SK-N-SH treated with all-trans-retinoic acid at 6 μM for 48 hours (cell line): ENCODE measurements at regions not wholly inside any gene's neighbourhood (a gene's known extent, or its start where the extent isn't known, plus 50 kb on each side); places are given as distances from the start of the nearest gene placed in this dataset.

Source experiments
- ATAC-seq: fragments of 200-7000 bp; cut with Tn5 transposase; 3 replicates; pipeline ENCODE4 v1.9.1; 2020; ENCODE audit warnings: mild to moderate bottlenecking, moderate library complexity
- BACH2 ChIP-seq: fragments of 250-450 bp; sonication (Bioruptor Pico); IDR thresholded peaks from 2 replicates; pipeline ENCODE4 v1.9.0; 2021; ENCODE audit warnings: mild to moderate bottlenecking, borderline replicate concordance
- ESRRG ChIP-seq: fragments of 250-450 bp; sonication (Bioruptor Pico); IDR thresholded peaks from 2 replicates; pipeline ENCODE4 v1.6.1; 2021; ENCODE audit warnings: mild to moderate bottlenecking
- GLIS3 ChIP-seq: fragments of 250-450 bp; sonication (Bioruptor Pico); IDR thresholded peaks from 2 replicates; pipeline ENCODE4 v1.5.0; 2020; ENCODE audit warnings: mild to moderate bottlenecking, moderate library complexity
- ISL1 ChIP-seq: fragments of 250-450 bp; sonication (Bioruptor Pico); IDR thresholded peaks from 2 replicates; pipeline ENCODE4 v2.1.2; 2022; ENCODE audit warnings: mild to moderate bottlenecking, moderate library complexity
- PPARA ChIP-seq: fragments of 250-450 bp; sonication (Bioruptor Pico); IDR thresholded peaks from 2 replicates; pipeline ENCODE4 v1.5.0; 2020; ENCODE audit warnings: mild to moderate bottlenecking, borderline replicate concordance
- RARB ChIP-seq: fragments of 250-450 bp; sonication (Bioruptor Pico); IDR thresholded peaks from 2 replicates; pipeline ENCODE4 v1.8.0; 2021; ENCODE audit warnings: mild to moderate bottlenecking, moderate library complexity
- SNAI2 ChIP-seq: fragments of 250-450 bp; sonication (Bioruptor Pico); IDR thresholded peaks from 2 replicates; pipeline ENCODE4 v1.5.0; 2020; ENCODE audit warnings: mild to moderate bottlenecking, moderate library complexity
- TOX ChIP-seq: fragments of 250-450 bp; sonication (Bioruptor Pico); IDR thresholded peaks from 2 replicates; pipeline ENCODE4 v1.8.0; 2021; ENCODE audit warnings: mild to moderate bottlenecking, moderate library complexity, borderline replicate concordance
- ZC3H10 ChIP-seq: fragments of 250-450 bp; sonication (Bioruptor Pico); IDR thresholded peaks from 2 replicates; pipeline ENCODE4 v1.5.1; 2021; ENCODE audit warnings: mild to moderate bottlenecking, moderate library complexity
- ZFP3 ChIP-seq: fragments of 250-450 bp; sonication (Bioruptor Pico); IDR thresholded peaks from 2 replicates; pipeline ENCODE4 v1.5.0; 2020; ENCODE audit warnings: mild to moderate bottlenecking, moderate library complexity
- ZFP30 ChIP-seq: fragments of 450-650 bp; formaldehyde crosslinking; IDR thresholded peaks from 2 replicates; pipeline ENCODE4 v1.5.0; 2022; ENCODE audit warnings: mild to moderate bottlenecking, moderate library complexity
- ZNF70 ChIP-seq: fragments of 450-650 bp; formaldehyde crosslinking; IDR thresholded peaks from 2 replicates; pipeline ENCODE4 v1.5.0; 2020; ENCODE audit warnings: mild to moderate bottlenecking, moderate library complexity
- TF ChIP-seq, protein P1 (sequence below): fragments of 250-450 bp; sonication (Bioruptor Pico); IDR thresholded peaks from 2 replicates; pipeline ENCODE4 v1.5.1; 2021; ENCODE audit warnings: mild to moderate bottlenecking, moderate library complexity
- TF ChIP-seq, protein P2 (sequence below): fragments of 250-450 bp; sonication (Bioruptor Pico); IDR thresholded peaks from 2 replicates; pipeline ENCODE4 v1.5.0; 2020; ENCODE audit warnings: mild to moderate bottlenecking, moderate library complexity
- TF ChIP-seq, protein P3 (sequence below): fragments of 250-450 bp; sonication (Bioruptor Pico); IDR thresholded peaks from 2 replicates; pipeline ENCODE4 v1.8.0; 2020; ENCODE audit warnings: mild to moderate bottlenecking, moderate library complexity, borderline replicate concordance
- TF ChIP-seq, protein P4 (sequence below): fragments of 250-450 bp; sonication (Bioruptor Pico); IDR thresholded peaks from 2 replicates; pipeline ENCODE4 v1.5.1; 2020; ENCODE audit warnings: low read depth, mild to moderate bottlenecking, moderate library complexity

DNA sequence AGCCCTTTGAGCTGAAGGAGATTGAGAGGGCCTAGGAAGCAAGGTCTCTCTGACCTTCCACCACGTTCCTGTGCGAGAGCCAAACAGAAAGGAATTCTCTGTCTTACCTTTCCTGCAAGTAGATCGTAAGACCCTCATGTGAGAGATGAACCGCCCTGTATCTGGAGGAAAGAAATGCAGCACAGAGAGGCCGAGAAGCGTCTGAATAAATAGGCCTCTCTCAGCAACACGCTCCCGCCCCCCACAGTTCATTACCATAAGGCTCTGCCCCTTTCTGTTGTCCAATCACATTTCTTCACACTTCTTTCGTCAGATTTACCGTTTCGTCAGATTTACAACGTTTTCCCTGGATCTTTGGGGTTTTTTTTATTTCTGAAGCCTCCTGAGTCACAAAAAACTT lies 90.3 kb downstream of the BLID start:
- ATAC-seq = no peak
- no peak for TF ChIP-seq RARB (CRISPR knock-in tag)
- no peak for TF ChIP-seq TOX (CRISPR knock-in tag)
- TF ChIP-seq ESRRG (CRISPR knock-in tag) = no peak

DNA sequence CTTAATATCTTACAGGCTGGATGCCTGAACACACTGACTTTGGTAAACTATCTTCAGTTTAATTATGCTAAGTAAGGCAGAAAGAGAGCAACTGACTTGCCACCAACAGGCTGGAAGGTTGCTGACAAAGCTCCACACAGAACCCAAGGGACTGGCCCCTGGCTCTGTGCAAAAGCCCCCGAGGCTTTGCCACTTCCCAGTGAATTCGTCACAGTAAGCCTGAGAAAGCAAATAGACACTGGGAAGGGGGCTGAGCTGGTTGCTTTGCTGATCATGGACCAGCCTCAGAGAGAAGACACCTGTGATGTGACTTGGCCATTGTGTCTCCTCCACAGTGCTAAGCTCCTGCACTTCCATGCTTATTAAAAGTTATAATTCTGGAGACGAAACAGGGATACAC lies 91.7 kb downstream of the BLID start:
- no peak for TF ChIP-seq ISL1 (CRISPR knock-in tag)
- no peak for TF ChIP-seq ZFP3 (CRISPR knock-in tag)
- no peak for TF ChIP-seq ESRRG (CRISPR knock-in tag)
- TF ChIP-seq SNAI2 = no peak
- TF ChIP-seq ZFP30 (CRISPR knock-in tag) = no peak
- TF ChIP-seq, protein P1, sequence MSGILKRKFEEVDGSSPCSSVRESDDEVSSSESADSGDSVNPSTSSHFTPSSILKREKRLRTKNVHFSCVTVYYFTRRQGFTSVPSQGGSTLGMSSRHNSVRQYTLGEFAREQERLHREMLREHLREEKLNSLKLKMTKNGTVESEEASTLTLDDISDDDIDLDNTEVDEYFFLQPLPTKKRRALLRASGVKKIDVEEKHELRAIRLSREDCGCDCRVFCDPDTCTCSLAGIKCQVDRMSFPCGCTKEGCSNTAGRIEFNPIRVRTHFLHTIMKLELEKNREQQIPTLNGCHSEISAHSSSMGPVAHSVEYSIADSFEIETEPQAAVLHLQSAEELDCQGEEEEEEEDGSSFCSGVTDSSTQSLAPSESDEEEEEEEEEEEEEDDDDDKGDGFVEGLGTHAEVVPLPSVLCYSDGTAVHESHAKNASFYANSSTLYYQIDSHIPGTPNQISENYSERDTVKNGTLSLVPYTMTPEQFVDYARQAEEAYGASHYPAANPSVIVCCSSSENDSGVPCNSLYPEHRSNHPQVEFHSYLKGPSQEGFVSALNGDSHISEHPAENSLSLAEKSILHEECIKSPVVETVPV (CRISPR knock-in tag) = no peak
- no peak for TF ChIP-seq BACH2 (CRISPR knock-in tag)
- ATAC-seq = peak; percentile 30; the same call in 2 of the 3 replicates

DNA sequence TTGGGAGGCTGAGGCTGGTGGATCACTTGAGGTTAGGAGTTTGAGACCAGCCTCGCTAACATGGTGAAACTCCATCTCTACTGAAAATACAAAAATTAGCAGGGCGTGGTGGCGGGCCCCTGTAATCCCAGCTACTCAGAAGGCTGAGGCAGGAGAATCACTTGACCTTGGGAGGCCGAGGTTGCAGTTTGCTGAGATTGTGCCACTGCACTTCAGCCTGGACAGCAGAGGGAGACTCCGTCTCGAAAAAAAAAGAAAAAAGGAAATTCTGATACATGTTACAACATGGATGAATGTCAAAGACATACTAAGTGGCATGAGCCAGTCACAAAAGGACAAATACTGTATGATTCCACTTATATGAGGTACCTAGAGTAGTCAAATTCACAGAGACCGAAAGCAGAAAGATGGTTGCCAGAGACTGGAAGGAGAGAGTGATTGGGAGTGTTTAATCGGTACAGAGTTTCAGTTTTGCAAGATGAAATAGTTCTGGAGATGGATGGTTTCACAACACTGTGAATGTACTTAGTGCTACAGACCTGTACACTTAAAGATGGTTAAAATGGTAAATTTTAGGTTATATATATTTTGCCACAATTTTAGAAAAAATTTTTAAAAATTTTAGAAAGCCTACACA lies 92.3 kb downstream of the BLID start:
- TF ChIP-seq RARB (CRISPR knock-in tag) (no peak), ESRRG (CRISPR knock-in tag) (no peak)
- no peak for ATAC-seq

DNA sequence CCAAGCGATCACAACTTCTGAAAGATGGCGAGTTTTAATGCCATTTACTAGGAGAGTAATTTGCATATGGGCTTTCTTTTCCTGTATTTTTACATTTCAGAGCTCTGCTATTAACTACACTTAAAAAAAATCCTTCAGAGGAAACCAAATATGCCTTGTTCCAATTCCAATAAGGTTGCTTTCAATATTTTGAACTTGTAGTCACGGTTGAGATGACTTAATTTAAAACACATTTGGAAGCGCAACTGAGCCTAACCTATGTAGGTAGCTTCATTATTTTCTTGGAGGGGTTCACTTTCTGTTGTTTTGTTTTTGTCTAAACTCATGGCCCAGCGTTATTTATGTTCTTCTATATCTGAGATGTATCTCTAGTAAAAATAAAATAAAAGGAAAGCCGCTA lies 93.4 kb downstream of the BLID start:
- no peak for ATAC-seq
- TF ChIP-seq GLIS3 (CRISPR knock-in tag) = no peak
- TF ChIP-seq, protein P2, sequence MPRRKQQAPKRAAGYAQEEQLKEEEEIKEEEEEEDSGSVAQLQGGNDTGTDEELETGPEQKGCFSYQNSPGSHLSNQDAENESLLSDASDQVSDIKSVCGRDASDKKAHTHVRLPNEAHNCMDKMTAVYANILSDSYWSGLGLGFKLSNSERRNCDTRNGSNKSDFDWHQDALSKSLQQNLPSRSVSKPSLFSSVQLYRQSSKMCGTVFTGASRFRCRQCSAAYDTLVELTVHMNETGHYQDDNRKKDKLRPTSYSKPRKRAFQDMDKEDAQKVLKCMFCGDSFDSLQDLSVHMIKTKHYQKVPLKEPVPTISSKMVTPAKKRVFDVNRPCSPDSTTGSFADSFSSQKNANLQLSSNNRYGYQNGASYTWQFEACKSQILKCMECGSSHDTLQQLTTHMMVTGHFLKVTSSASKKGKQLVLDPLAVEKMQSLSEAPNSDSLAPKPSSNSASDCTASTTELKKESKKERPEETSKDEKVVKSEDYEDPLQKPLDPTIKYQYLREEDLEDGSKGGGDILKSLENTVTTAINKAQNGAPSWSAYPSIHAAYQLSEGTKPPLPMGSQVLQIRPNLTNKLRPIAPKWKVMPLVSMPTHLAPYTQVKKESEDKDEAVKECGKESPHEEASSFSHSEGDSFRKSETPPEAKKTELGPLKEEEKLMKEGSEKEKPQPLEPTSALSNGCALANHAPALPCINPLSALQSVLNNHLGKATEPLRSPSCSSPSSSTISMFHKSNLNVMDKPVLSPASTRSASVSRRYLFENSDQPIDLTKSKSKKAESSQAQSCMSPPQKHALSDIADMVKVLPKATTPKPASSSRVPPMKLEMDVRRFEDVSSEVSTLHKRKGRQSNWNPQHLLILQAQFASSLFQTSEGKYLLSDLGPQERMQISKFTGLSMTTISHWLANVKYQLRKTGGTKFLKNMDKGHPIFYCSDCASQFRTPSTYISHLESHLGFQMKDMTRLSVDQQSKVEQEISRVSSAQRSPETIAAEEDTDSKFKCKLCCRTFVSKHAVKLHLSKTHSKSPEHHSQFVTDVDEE (CRISPR knock-in tag) = no peak
- TF ChIP-seq ZNF70 (CRISPR knock-in tag) = no peak
- no peak for TF ChIP-seq TOX (CRISPR knock-in tag)
- no peak for TF ChIP-seq RARB (CRISPR knock-in tag)
- no peak for TF ChIP-seq PPARA (CRISPR knock-in tag)
- no peak for TF ChIP-seq BACH2 (CRISPR knock-in tag)
- no peak for TF ChIP-seq ZFP3 (CRISPR knock-in tag)
- TF ChIP-seq, all 23 proteins: peak for 0

DNA sequence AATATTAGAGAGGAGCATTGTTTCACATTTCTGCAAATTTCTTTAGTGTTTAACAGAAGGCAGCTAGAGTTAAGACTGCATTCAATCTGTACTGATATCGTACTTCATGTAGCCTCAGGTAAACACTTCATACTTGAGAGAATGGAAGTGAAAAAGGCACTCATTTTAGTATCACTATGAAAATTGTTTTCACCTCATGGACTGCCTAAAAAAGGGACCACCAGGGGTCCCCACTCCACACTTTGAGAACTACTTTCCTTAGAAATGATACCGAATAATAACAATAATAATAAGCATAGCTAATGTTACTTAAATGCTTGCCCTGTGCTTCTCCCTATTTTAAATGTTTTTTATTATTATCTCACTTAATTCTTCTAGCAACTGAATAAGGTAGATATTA lies 95.1 kb downstream of the BLID start:
- no peak for TF ChIP-seq RARB (CRISPR knock-in tag)
- TF ChIP-seq, protein P3, sequence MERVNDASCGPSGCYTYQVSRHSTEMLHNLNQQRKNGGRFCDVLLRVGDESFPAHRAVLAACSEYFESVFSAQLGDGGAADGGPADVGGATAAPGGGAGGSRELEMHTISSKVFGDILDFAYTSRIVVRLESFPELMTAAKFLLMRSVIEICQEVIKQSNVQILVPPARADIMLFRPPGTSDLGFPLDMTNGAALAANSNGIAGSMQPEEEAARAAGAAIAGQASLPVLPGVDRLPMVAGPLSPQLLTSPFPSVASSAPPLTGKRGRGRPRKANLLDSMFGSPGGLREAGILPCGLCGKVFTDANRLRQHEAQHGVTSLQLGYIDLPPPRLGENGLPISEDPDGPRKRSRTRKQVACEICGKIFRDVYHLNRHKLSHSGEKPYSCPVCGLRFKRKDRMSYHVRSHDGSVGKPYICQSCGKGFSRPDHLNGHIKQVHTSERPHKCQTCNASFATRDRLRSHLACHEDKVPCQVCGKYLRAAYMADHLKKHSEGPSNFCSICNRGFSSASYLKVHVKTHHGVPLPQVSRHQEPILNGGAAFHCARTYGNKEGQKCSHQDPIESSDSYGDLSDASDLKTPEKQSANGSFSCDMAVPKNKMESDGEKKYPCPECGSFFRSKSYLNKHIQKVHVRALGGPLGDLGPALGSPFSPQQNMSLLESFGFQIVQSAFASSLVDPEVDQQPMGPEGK = no peak
- TF ChIP-seq, protein P4, sequence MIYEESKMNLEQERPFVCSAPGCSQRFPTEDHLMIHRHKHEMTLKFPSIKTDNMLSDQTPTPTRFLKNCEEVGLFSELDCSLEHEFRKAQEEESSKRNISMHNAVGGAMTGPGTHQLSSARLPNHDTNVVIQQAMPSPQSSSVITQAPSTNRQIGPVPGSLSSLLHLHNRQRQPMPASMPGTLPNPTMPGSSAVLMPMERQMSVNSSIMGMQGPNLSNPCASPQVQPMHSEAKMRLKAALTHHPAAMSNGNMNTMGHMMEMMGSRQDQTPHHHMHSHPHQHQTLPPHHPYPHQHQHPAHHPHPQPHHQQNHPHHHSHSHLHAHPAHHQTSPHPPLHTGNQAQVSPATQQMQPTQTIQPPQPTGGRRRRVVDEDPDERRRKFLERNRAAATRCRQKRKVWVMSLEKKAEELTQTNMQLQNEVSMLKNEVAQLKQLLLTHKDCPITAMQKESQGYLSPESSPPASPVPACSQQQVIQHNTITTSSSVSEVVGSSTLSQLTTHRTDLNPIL (CRISPR knock-in tag) = no peak
- TF ChIP-seq, protein P1 (CRISPR knock-in tag) = no peak
- TF ChIP-seq ZFP3 (CRISPR knock-in tag) = no peak
- no peak for TF ChIP-seq ZNF70 (CRISPR knock-in tag)
- TF ChIP-seq PPARA (CRISPR knock-in tag) = no peak
- no peak for TF ChIP-seq ZFP30 (CRISPR knock-in tag)
- no peak for TF ChIP-seq ZC3H10 (CRISPR knock-in tag)
- TF ChIP-seq ESRRG (CRISPR knock-in tag) = no peak
- TF ChIP-seq, all 23 proteins: peak for 0
- ATAC-seq = peak; percentile 56; the same call in 2 of the 3 replicates
